SU-DHL-6 (cell line): ENCODE measurements at regions not wholly inside any gene's neighbourhood (a gene's known extent, or its start where the extent isn't known, plus 50 kb on each side); places are given as distances from the start of the nearest gene placed in this dataset.

Source experiments
- H2AFZ ChIP-seq: fragments of 200-600 bp; sonication (generic); 2 replicates; pipeline ENCODE4 v1.6.1; 2014; ENCODE audit warnings: low read depth, mild to moderate bottlenecking, moderate library complexity, mixed read lengths, antibody characterized with exemption, low read length; ENCODE audit not compliant: severe bottlenecking
- H3F3A ChIP-seq: fragments of 200-600 bp; shearing (Covaris generic); 2 replicates; pipeline ENCODE4 v1.6.0; 2016; ENCODE audit warnings: antibody characterized with exemption, mild to moderate bottlenecking; ENCODE audit not compliant: insufficient read depth
- H3K27ac ChIP-seq: fragments of 200-600 bp; sonication (generic); 2 replicates; pipeline ENCODE4 v1.5.1; 2016; ENCODE audit warnings: low read depth, mild to moderate bottlenecking, low read length, moderate library complexity, mixed read lengths
- H3K27me3 ChIP-seq: fragments of 200-600 bp; sonication (generic), shearing (Covaris generic); 2 replicates; pipeline ENCODE4 v1.6.0; 2014; ENCODE audit warnings: mild to moderate bottlenecking, low read length
- H3K36me3 ChIP-seq: fragments of 200-600 bp; sonication (generic); 2 replicates; pipeline ENCODE4 v1.6.1; 2014; ENCODE audit warnings: mild to moderate bottlenecking, low read length, mixed read lengths
- H3K4me2 ChIP-seq: fragments of 300-600, 200-600 bp; shearing (Covaris generic), sonication (generic); 2 replicates; pipeline ENCODE4 v1.6.0; 2014; ENCODE audit warnings: low read length, low read depth, mild to moderate bottlenecking; ENCODE audit not compliant: poor library complexity, severe bottlenecking
- H3K4me3 ChIP-seq: fragments of 200-600 bp; sonication (generic); 2 replicates; pipeline ENCODE4 v1.5.1; 2014; ENCODE audit warnings: antibody characterized with exemption, low read length, mild to moderate bottlenecking, mixed read lengths; ENCODE audit not compliant: insufficient read depth, poor library complexity, severe bottlenecking
- H3K79me2 ChIP-seq: fragments of 200-600 bp; sonication (generic); 2 replicates; pipeline ENCODE4 v1.6.1; 2014; ENCODE audit warnings: mild to moderate bottlenecking, low read length, moderate library complexity; ENCODE audit not compliant: insufficient read depth
- H3K9ac ChIP-seq: fragments of 200-600 bp; sonication (generic); 2 replicates; pipeline ENCODE4 v1.7.0; 2014; ENCODE audit warnings: mild to moderate bottlenecking, low read length
- H3K9me2 ChIP-seq: fragments of 200-600 bp; sonication (generic); replicated peaks from 2 replicates; pipeline ENCODE4 v1.6.1; 2014; ENCODE audit warnings: low read length; ENCODE audit not compliant: insufficient read depth
- H3K9me3 ChIP-seq: fragments of 200-600 bp; sonication (generic); 2 replicates; pipeline ENCODE4 v1.6.1; 2014; ENCODE audit warnings: low read length, mixed read lengths; ENCODE audit not compliant: insufficient read depth
- H4K20me1 ChIP-seq: fragments of 200-600 bp; sonication (generic); 2 replicates; pipeline ENCODE4 v1.6.1; 2014; ENCODE audit warnings: low read depth, mild to moderate bottlenecking, antibody characterized with exemption, low read length, moderate library complexity, mixed read lengths
- CTCF ChIP-seq: fragments of 200-600 bp; sonication (generic); IDR thresholded peaks from one replicate; pipeline ENCODE4 v1.5.1; 2017; ENCODE audit warnings: antibody characterized with exemption, mild to moderate bottlenecking, low read length, moderate library complexity; ENCODE audit not compliant: insufficient read depth, poor library complexity, severe bottlenecking
- EZH2phosphoT487 ChIP-seq: fragments of 200-600 bp; sonication (generic), shearing (Covaris generic); conservative IDR thresholded peaks from 2 replicates; pipeline ENCODE4 v1.6.1; 2018; ENCODE audit warnings: mild to moderate bottlenecking, antibody characterized with exemption, low read length, moderate library complexity, mixed read lengths

DNA sequence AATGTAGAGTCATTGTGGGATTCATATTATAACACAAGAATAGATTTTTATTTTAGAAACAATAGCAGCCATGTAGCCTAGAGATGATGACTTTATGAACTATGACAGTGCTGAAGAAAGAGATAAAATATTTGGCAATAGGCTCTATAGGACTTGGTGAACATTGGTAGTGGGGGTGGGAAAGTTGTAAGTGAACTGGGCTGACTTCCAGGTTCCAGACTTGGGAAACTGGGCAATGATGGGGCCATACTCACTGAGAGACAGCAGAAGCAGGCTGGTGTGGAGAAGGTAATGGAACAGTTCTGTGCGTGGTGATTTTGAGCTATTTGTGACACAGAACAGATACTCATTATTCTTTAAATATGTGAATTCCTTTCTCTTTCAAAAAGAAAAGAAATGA lies 470.3 kb upstream of the HNRNPA3 start:
- no peaks in the 10 kb centered on the region for H3F3A ChIP-seq
- H3K36me3 ChIP-seq = no peaks in the 10 kb centered on the region
- H3K9me3 ChIP-seq = no peaks in the 10 kb centered on the region
- no peak for TF ChIP-seq CTCF
- TF ChIP-seq EZH2phosphoT487 = no peak
- H3K9me2 ChIP-seq = no peaks in the 10 kb centered on the region
- H2AFZ ChIP-seq = no peak overlapping the region
- H4K20me1 ChIP-seq = no peaks in the 10 kb centered on the region
- no peaks in the 10 kb centered on the region for H3K79me2 ChIP-seq
- no peak overlapping the region for H3K4me3 ChIP-seq
- no peak overlapping the region for H3K9ac ChIP-seq
- no peak overlapping the region for H3K4me2 ChIP-seq
- no peak overlapping the region for H3K27ac ChIP-seq
- no peaks in the 10 kb centered on the region for H3K27me3 ChIP-seq

- Histone ChIP-seq H4K20me1 (no peaks in the 10 kb centered on the region), H3K9me2 (no peaks in the 10 kb centered on the region), H3K36me3 (no peaks in the 10 kb centered on the region), H3K9ac (no peak overlapping the region), H3K79me2 (no peaks in the 10 kb centered on the region), H2AFZ (no peak overlapping the region), H3K27ac (no peak overlapping the region), H3K4me2 (no peak overlapping the region), H3K27me3 (no peaks in the 10 kb centered on the region), H3K9me3 (no peaks in the 10 kb centered on the region), H3K4me3 (no peak overlapping the region), H3F3A (no peaks in the 10 kb centered on the region)
- no peak for TF ChIP-seq CTCF
- TF ChIP-seq EZH2phosphoT487 = no peak
These were observed 468.9 kb upstream of the HNRNPA3 start for GRCh38 chr2:176743671-176744070.

DNA sequence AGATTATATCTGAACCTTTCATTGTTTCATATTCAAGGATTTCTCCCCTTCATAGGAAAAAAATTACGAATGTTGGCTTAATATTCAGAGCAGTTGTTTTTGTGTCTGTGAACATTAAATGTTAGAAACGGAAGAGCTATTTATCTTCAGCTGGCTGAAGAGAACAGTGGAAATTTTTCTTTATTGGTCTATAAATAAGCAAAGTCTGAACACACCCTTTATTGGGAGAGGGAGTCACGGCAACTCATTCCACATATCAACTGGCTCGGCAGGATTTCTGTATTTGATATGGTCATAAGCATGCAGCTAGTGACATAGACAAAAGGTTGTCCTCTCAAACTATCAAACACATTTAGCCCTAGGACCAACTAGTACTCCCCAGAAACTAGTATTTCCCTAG lies 468.4 kb upstream of the HNRNPA3 start:
- Histone ChIP-seq H4K20me1 (no peaks in the 10 kb centered on the region), H3K27ac (no peak overlapping the region), H3K4me2 (no peak overlapping the region), H3F3A (no peaks in the 10 kb centered on the region), H3K27me3 (no peaks in the 10 kb centered on the region), H3K9me2 (no peaks in the 10 kb centered on the region), H3K36me3 (no peaks in the 10 kb centered on the region), H3K9me3 (no peaks in the 10 kb centered on the region), H3K79me2 (no peaks in the 10 kb centered on the region), H3K9ac (no peak overlapping the region), H2AFZ (no peak overlapping the region), H3K4me3 (no peak overlapping the region)
- TF ChIP-seq EZH2phosphoT487 (no peak), CTCF (no peak)
